Spleen (tissue), 7 donors: ENCODE measurements at regions not wholly inside any gene's neighbourhood (a gene's known extent, or its start where the extent isn't known, plus 50 kb on each side); places are given as distances from the start of the nearest gene placed in this dataset.

Source experiments
- CTCF ChIP-seq, 11 experiments: fragments of 200-600 bp in 7 of 11; fragments of 450-650 bp in 4 of 11; sonication (generic) in 4 of 11; IDR thresholded peaks in 8 of 11; conservative IDR thresholded peaks in 3 of 11; 1 replicate in 7 of 11; 2 replicates in 4 of 11; pipeline versions ENCODE4 v1.4.0 to v1.8.0; 2016 to 2021; ENCODE audit warnings: antibody characterized with exemption in 11 of 11, inconsistent platforms in 4 of 11, mild to moderate bottlenecking in 1 of 11
- POLR2A ChIP-seq, 3 donors: fragments of 450-650 bp; IDR thresholded peaks; one replicate each; pipeline ENCODE4 v1.5.1; 2017; ENCODE audit warnings: antibody characterized with exemption in 3 of 3, mild to moderate bottlenecking in 1 of 3
- donor health status: DM: no; HTN: no; CAD: no; lungs with moderate emphysema.
- donor health status: DM: no; HTN: no; CAD: no.
- donor health status: DM: no; HTN: no; CAD: no.

- TF ChIP-seq CTCF (IDR thresholded peaks at IDR 0.05 in 8 of 11, conservative IDR thresholded peaks at IDR 0.05 in 3 of 11), result no peak
- no peak for TF ChIP-seq POLR2A (IDR thresholded peaks at IDR 0.05)
Observed at GRCh38 chr3:22939349-22939748, 263.8 kb upstream of the UBE2E2 start.
